Hematopoietic multipotent progenitor cell treated with erythropoietin and hydrocortisone succinate and interleukin-3 and kit ligand, for 8 days (in vitro differentiated cells): ENCODE measurements at regions not wholly inside any gene's neighbourhood (a gene's known extent, or its start where the extent isn't known, plus 50 kb on each side); places are given as distances from the start of the nearest gene placed in this dataset.
A peak's percentile ranks its signal among the peaks of the same experiment; 100 is the strongest.
"Not testable (repeated sequence)": the region's sequence is repeated elsewhere in the genome, so short reads cannot be mapped to it uniquely, and the experiment has no call there.

Source experiments
- DNase-seq: peaks from one replicate; pipeline ENCODE4 v3.0.0-alpha.2; 2015

DNA sequence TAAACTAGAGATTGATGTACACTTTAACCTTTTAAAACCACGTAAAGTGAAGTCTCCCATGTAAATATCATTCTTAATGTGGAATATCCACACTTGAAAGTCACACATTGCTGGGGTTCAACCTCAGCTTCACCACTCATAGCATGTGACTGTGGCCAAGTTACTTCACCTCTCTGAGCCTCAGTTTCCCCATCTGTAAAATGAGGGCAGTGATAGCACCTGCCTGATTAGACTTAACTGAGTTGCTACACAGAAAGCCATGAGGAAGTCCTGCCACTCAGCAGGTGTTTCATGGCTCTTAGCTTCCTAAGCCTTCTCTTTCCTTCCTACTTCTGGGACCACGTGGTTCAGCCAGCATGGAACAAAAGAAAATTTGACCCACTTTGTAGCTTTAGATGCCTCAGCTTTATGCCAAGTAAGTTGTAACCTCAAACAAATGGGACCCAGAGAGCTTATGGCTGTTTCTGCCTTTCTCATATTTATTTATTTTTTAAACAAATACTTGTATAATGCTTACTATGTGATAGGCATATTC, 277.3 kb upstream of the KLF3 start:
- no peak for DNase-seq

GRCh38 chr4:38387348-38387747, 276.7 kb upstream of the KLF3 start:
- DNase-seq = peak; percentile 93

- DNase-seq = no peak
Measured at GRCh38 chr4:38387819-38388218, 276.2 kb upstream of the KLF3 start.

- DNase-seq = not testable (repeated sequence)
Measured at GRCh38 chr4:38388907-38389306, 275.1 kb upstream of the KLF3 start.

DNA sequence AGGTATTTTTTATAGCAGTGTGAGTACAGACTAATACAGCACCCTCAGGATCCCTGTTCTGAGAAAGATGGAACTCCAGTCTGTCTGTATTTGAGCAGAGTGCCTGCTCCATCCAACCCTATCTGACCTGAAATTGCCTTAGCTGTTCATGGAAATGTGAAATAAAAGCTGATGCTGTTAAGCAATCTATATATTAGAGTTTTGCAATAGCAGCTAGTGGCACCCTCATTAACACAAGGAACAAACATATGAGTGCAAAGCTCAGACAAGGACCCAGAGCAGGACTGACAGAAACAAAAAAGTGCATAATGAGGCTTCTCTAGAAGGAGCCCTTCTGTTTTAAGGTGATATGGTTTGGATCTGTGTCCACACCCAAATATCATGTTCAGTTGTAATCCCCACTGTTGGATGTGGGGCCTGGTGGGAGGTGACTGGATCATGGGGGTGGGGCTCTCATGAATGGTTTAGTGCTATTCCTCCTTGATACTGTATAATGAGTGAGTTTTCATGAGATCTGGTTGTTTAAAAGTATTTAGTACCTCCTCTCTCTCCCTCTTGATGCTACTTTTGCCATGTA, 272.9 kb upstream of the KLF3 start:
- peak; percentile 92 for DNase-seq

GRCh38 chr4:38392223-38392855, 271.7 kb upstream of the KLF3 start:
- no peak for DNase-seq

GRCh38 chr4:38396091-38396490, 267.9 kb upstream of the KLF3 start:
- no peak for DNase-seq

DNA sequence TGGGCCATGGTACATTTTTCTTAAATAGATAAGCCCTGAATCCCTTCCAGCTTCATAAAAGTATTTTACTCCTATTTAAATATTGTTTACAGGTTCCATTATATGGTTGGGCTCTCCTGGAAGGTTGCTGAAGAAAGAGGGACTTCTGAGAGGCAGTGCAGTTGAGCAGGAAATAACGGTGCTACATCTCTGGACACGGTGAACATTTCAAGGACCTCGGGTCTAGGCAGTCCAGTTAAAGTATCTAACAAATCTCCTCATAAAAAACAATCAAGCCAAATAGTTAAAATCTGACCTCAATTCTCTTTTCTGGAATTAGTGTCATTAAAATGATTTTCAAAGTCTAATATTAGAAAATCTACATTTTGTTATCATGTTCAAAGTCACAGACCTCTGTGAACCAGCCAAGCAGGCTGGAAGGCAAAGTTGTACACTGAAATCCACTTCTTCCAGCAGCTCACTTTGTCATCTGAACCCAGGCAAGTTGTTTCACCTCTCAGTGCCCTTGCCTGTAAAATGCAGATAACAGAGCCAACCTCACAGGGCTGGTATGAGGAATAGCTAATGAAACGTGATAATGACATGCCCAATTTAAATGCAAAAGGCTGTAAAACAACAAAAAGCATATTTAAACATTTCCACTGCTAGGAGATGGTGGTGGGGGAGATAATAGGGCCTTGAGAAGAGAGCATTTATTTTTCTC, 267.0 kb upstream of the KLF3 start:
- DNase-seq = peak; percentile 94

DNA sequence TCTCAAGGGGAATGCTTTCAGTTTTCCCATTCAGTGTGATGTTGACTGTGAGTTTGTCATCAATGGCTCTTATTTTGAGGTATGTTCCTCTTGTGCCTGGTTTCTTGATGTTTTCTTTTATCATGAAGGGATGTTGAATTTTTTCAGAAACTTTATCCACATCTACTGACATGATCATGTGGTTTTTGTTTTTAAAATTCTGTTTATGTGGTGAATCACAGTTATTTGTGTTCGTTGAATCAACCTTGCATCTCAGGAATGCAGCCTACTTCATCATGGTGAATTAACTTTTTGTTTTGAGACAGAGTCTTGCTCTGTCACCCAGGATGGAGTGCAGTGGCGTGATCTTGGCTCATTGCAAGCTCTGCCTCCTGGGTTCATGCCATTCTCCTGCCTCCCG, 263.1 kb upstream of the KLF3 start:
- DNase-seq = no peak

- no peak for DNase-seq
Measured at GRCh38 chr4:38406243-38406642, 257.8 kb upstream of the KLF3 start.

GRCh38 chr4:38409852-38410251, 254.1 kb upstream of the KLF3 start:
- DNase-seq = no peak

DNA sequence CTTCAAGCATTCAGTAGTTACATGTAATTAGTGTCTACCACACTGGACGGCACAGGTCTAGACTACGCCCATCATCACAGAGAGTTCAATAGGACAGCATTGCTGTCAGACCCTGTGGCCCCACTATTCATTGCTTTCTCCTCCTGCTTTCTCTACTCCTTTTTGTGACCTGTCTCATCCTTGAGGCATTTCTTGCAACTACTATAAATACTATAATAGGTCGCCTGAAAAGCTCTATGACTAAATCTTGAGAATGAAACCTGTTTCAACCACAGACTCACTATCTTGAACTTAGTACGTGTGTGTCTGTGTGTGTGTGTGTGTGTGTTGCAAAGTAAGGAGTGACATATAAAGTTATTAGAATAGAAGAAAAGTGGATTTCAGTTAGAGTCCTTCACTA, 252.9 kb upstream of the KLF3 start:
- no peak for DNase-seq

DNA sequence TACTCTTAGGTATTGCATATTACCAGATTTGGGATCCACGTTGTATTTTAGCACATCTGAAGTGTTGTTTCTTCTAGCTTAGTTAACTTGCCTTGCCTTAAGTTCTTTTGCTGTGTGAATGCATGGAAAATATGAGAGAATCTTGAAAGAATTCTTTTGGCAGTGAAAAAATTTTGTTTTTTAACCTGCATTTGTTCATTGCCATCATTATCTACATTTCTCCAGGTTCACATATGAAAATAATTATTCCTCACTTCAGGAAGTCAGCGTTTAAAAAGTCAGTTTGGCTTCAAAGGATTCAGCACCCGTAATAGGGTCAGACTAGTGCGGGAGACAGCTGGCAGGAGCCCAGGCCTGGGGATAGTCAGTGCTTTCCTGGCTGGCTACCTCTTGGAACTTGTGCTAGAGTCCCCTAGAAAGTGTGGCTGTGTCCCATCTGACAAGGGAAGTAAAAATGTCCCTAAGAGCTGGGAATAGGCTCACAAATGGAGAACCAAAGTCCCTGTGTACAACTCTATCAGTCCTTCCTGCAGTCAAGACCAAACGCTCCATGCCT, 251.9 kb upstream of the KLF3 start:
- DNase-seq = no peak

- DNase-seq = no peak
Measured at GRCh38 chr4:38413524-38414341, 250.3 kb upstream of the KLF3 start.

GRCh38 chr4:38414410-38414809, 249.6 kb upstream of the KLF3 start:
- DNase-seq = no peak

GRCh38 chr4:38415682-38416081, 248.3 kb upstream of the KLF3 start:
- DNase-seq = no peak

GRCh38 chr4:38416450-38417014, 247.5 kb upstream of the KLF3 start:
- DNase-seq = no peak

DNA sequence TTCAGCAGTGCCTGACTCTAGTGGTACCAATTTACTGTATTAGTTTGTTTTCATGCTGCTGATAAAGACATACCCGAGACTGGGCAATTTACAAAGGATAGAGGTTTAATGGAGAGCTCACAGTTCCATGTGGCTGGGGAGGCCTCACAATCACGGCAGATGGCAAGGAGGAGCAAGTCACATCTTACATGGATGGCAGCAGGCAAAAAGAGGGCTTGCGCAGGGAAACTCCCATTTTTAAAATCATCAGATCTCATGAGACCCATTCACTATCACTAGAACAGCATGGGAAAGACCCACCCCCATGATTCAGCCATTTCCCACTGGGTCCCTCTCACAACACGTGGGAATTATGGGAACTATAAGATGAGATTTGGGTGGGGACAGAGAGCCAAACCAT, 243.7 kb upstream of the KLF3 start:
- not testable (repeated sequence) for DNase-seq

- no peak for DNase-seq
Measured at GRCh38 chr4:38422850-38423249, 241.1 kb upstream of the KLF3 start.

- DNase-seq = no peak
Measured at GRCh38 chr4:38424151-38424871, 239.7 kb upstream of the KLF3 start.

DNA sequence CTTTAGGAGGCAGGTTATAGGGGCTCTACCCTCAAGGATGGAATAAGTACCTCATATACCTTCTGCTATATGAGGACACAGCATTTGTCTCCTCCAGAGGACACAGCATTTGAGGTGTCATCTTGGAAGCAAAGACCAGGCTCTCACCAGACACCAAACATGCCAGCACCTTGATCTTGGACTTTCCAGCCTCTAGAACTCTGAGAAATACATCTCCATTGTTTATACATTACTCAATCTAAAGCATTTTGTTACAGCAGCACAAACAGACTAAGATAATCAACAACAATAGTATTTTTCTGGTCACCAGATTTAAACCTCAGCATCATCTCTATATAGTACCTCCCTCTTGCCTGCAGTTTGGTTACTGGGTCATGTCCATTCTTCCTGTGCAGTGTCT, 237.5 kb upstream of the KLF3 start:
- no peak for DNase-seq

DNA sequence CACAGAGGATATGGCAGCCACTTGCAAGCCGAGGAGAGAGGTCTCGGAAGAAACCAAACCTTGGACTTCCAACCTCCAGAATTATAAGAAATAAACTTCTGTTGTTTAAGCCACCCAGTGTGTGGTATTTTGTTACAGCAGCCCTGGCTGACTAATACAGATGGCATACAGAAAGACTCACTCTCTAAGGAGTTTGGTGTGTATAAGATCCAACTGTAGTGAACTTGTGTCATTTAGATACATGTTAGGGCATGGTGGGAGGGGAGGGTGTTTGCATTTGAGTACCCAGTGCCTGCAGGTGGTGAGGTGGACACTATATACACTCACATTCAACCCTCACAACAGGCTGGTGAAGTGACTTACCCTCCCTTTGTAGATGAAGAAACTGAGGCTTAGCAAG, 233.2 kb upstream of the KLF3 start:
- no peak for DNase-seq
